GM19468 (cell line): ENCODE measurements at regions not wholly inside any gene's neighbourhood (a gene's known extent, or its start where the extent isn't known, plus 50 kb on each side); places are given as distances from the start of the nearest gene placed in this dataset.

ENCODE experiments used
- ATAC-seq: cut with Tn5 transposase; IDR thresholded peaks from one replicate; pipeline ENCODE4 v1.9.1; 2021; ENCODE audit warnings: mild to moderate bottlenecking, moderate library complexity, moderate number of reproducible peaks; ENCODE audit not compliant: unreplicated experiment; ENCODE audit errors: extremely low read depth

DNA sequence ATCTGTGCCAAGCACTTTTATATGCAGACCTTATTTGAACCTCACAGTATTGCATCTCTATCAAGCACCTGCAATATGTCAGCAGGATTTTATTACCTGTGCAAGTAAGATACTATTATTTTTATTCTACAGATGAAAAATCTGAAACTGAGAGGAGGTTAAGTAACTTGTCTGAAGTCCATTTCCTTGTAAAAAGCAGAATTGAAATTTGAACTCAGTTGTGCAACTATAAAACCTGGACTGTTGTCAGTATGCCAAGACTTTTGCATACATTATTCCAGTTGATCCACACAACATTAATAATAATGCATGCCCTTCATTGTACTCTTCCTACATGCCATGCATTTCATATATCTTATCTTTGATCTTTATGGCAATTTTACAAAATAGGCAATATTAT is 82.2 kb upstream of the BRINP1 start:
- no peak for ATAC-seq

DNA sequence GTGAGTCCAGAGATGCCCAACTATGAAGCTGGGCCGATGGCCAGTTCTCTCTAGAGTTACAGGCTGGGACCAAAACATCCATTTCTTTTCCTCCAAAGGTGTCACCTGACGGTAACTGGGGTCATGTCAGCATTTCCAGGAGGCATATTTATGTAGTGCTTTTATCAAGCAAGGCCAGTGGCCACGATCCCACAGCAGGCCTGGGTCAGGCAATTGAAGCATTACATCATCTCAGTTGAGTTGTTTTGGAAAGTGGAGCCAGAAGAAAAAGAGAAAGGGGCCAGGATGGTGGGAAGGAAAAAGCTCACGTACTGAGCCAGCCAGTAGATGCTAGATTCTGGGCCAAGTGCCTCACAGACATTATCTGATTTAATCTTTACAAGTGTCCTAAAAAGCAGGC is 73.9 kb upstream of the BRINP1 start:
- no peak for ATAC-seq

DNA sequence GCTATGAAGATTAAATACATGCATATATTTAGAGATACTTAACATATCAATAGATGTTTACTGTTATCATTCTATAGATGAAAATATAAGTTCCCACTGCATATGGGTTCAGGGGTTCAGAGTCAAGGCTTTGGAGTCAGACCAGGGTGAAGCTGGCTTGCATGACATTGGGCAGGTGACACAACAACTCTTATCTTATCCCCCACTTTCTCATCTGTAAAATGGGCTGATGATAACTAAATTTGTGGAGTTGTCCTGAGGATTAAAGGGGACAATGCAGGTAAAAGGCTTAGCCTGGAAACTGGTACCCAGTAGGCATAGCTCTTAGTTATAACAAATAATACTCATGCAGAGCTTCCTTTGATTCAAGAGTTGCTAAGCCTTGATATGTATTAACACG is 72.6 kb upstream of the BRINP1 start:
- ATAC-seq: no peak

DNA sequence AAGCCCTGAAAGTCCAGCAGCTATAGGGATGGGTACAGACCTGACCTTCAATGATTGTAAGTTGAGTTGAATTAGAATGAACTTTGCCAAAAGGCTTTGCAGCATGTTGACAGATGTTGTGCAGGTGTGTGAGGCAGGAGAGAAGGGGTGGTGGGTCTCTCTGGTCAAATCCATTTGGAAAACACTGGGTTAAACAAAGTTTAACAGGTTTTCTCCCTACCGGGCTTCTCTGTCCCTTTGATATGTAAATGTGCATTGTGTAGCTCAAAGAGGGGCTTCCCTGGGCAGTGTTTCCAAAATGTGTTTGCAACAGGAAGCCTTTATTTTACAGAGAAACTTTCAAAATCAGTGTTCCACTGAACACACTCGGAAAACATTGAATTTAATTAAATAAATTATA is 72.1 kb upstream of the BRINP1 start:
- no peak for ATAC-seq

DNA sequence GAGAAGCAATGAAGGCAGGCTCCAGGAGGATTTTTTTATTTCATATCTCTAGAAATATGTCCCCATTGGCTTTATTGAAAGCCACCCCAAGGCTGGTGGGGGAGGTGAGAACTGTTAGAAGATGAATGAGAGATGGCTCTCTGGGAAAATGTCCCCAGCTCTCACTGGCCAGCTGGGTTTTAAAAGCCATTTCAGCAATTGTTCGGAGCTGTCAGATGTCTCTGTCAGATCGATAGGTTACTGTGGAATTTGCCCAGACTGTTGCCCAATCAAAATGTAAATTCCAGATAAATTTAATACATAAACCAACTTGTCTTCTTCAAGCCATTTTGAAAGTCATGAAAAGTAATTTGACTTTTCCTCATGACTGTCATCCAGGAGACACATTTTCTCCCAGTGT is 67.0 kb upstream of the BRINP1 start:
- ATAC-seq: no peak

DNA sequence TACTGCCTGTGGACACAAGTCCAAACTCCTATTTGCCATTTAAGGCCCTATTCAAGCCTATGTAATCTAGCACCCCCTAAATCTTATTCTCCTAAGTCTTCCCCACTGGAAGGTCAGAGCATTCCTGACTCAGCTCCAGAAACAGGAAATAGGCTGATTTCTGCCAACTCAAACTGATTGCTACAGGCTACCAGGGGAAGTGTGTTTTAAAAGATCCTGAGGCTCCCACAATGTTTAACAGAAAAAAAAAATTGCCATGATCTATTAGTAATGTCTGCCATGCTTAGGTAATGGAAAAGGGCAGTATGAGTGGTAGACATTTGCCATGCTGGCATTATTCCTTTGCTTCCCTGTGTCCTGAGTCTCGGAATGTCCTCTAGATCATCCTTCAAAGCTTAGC is 65.8 kb upstream of the BRINP1 start:
- ATAC-seq: no peak

DNA sequence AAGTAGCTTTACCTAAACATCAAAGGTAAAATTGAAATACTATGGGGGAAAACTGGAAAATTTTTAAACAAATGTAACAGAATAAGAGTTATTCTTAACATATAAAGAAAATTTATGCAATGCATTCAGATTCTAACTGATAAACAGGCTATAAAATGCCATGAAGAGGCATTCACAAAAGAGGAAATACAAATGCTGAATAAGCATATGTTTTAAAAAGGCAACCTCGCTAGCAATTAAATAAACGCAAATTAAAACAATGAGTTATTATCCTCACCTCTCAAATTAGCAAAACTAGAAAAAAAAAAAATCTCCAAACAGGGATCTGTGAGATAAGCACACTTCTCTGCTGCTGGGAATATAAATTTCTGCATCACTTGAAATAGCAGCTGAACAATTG is 63.2 kb upstream of the BRINP1 start:
- ATAC-seq: no peak

DNA sequence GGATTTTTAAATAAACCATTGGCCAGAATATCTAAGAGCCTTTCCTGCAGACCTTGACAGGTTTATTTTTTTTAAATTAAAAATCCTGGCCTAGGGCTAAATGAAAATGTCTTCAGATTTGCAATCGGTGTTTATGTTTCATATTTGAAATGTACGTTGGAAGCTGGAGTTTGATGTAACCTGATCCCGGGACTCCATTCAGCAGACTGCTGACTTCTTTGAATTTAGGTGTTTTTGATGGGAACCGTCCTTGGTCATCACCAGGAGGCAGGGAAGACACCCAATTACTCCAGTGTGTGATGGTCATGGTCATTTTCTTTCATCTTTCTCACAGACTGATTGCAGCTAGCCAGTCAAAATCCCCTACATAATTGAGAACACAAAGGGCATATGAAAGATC is 60.1 kb upstream of the BRINP1 start:
- ATAC-seq: no peak

DNA sequence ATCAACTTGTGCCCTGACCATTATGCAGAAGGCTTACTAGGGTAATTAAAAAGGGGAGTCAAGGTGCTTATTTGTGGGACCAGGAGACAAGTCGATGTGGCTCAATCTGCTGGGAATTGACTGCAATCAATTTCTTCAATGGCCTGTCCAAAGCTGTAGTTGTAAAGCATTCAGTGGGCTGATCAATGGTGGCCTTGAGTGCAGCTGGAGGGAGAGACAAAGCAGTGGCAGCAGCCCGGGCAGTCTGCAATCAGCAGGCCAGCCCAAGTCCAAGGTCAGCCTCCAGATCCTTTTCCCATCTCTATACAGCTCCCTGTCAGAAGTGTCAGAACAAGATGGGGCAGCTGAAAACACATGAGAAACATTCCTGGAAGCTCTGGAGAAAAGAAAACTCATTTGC is 51.0 kb upstream of the BRINP1 start:
- ATAC-seq: no peak
